Stomach (tissue), 4 donors: ENCODE measurements at regions not wholly inside any gene's neighbourhood (a gene's known extent, or its start where the extent isn't known, plus 50 kb on each side); places are given as distances from the start of the nearest gene placed in this dataset.

Experiments used
- POLR2A ChIP-seq, 4 donors: fragments of 450-650 bp; IDR thresholded peaks; one replicate each; pipeline ENCODE4 v1.6.1; 2016; ENCODE audit warnings: antibody characterized with exemption in 4 of 4, control low read depth in 2 of 4, mild to moderate bottlenecking in 1 of 4, moderate library complexity in 1 of 4
- POLR2AphosphoS5 ChIP-seq, 3 donors: sonication (generic); formaldehyde crosslinking; IDR thresholded peaks; one replicate each; pipeline ENCODE4 v1.6.1; 2016; ENCODE audit warnings: antibody characterized with exemption in 3 of 3
- TF ChIP-seq, protein P1 (sequence below), 7 experiments: fragments of 450-650 bp in 4 of 7; fragments of 200-600 bp in 3 of 7; sonication (generic) in 3 of 7; IDR thresholded peaks; one replicate each; pipeline ENCODE4 v1.5.1; 2016 to 2019; ENCODE audit warnings: antibody characterized with exemption in 7 of 7, control low read depth in 2 of 7, mild to moderate bottlenecking in 1 of 7

DNA sequence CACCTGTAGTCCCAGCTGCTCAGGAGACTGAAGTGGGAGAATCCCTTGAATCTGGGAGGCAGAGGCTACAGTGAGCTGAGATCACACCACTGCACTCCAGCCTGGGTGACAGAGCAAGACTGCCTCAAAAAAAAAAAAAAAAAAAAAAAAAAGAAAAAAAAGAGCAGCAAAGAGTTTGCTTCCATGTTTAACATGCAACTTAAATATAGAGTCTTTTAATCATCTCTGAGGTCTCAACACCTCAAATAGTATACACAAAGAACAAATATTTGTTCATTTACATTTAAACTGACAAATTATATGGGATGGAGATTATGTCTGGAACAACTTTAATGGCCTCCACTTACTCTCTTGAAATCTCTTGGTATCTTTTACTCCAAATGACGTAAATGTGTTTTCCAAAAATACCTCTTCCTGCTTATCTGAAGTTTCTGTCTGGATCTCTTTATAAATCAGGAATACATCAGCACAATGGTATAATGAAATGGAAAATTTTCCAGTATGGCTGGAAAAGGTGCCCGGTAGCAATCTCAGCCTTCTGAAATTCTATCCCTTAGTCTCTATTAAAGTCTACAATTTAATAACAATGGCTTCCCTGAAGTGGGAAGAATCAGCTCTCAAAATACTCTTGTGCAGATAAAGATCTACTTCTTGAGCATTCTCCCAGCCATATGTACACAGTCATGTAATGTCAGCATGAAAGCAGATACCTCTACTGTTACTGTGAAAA lies 258.5 kb downstream of the OMA1 start:
- TF ChIP-seq, protein P1, sequence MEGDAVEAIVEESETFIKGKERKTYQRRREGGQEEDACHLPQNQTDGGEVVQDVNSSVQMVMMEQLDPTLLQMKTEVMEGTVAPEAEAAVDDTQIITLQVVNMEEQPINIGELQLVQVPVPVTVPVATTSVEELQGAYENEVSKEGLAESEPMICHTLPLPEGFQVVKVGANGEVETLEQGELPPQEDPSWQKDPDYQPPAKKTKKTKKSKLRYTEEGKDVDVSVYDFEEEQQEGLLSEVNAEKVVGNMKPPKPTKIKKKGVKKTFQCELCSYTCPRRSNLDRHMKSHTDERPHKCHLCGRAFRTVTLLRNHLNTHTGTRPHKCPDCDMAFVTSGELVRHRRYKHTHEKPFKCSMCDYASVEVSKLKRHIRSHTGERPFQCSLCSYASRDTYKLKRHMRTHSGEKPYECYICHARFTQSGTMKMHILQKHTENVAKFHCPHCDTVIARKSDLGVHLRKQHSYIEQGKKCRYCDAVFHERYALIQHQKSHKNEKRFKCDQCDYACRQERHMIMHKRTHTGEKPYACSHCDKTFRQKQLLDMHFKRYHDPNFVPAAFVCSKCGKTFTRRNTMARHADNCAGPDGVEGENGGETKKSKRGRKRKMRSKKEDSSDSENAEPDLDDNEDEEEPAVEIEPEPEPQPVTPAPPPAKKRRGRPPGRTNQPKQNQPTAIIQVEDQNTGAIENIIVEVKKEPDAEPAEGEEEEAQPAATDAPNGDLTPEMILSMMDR (IDR thresholded peaks at IDR 0.05) = no peak
- no peak for TF ChIP-seq POLR2A (IDR thresholded peaks at IDR 0.05)
- TF ChIP-seq POLR2AphosphoS5 (IDR thresholded peaks at IDR 0.05) = no peak
